Glomerular endothelial cell (primary cell): ENCODE measurements at regions not wholly inside any gene's neighbourhood (a gene's known extent, or its start where the extent isn't known, plus 50 kb on each side); places are given as distances from the start of the nearest gene placed in this dataset.
A peak's percentile ranks its signal among the peaks of the same experiment; 100 is the strongest.

Experiments
- DNase-seq: peaks from one replicate; pipeline ENCODE4 v3.0.0-alpha.2; 2011; ENCODE audit warnings: low read depth, low spot score; ENCODE audit errors: extremely low read depth

GRCh38 chr3:24963762-24964625 lies 464.1 kb upstream of the RARB start:
- peak; percentile 14 for DNase-seq

GRCh38 chr3:24965706-24966385 lies 462.2 kb upstream of the RARB start:
- DNase-seq, result no peak

- no peak for DNase-seq
These were observed 460.0 kb upstream of the RARB start for GRCh38 chr3:24968036-24968435.

- no peak for DNase-seq
These were observed 455.6 kb upstream of the RARB start for GRCh38 chr3:24972491-24972890.

GRCh38 chr3:24981309-24981708 lies 446.8 kb upstream of the RARB start:
- no peak for DNase-seq

- DNase-seq, result no peak
These were observed 446.1 kb upstream of the RARB start for GRCh38 chr3:24981924-24982323.

- no peak for DNase-seq
These were observed 442.4 kb upstream of the RARB start for GRCh38 chr3:24985668-24986067.

GRCh38 chr3:24986612-24987011 lies 441.5 kb upstream of the RARB start:
- no peak for DNase-seq

- DNase-seq, result no peak
These were observed 428.7 kb upstream of the RARB start for GRCh38 chr3:24999357-24999756.

- no peak for DNase-seq
These were observed 427.0 kb upstream of the RARB start for GRCh38 chr3:25000971-25001591.

GRCh38 chr3:25002052-25002451 lies 426.0 kb upstream of the RARB start:
- DNase-seq, result no peak

- DNase-seq, result no peak
These were observed 419.9 kb upstream of the RARB start for GRCh38 chr3:25007974-25008658.

- DNase-seq, result no peak
These were observed 418.4 kb upstream of the RARB start for GRCh38 chr3:25009665-25010064.

GRCh38 chr3:25015599-25015998 lies 412.5 kb upstream of the RARB start:
- no peak for DNase-seq

GRCh38 chr3:25018909-25019308 lies 409.2 kb upstream of the RARB start:
- no peak for DNase-seq

GRCh38 chr3:25019506-25019905 lies 408.6 kb upstream of the RARB start:
- DNase-seq, result no peak

GRCh38 chr3:25021816-25022215 lies 406.2 kb upstream of the RARB start:
- DNase-seq, result no peak

- DNase-seq, result no peak
These were observed 404.2 kb upstream of the RARB start for GRCh38 chr3:25023876-25024275.

- DNase-seq, result no peak
These were observed 402.8 kb upstream of the RARB start for GRCh38 chr3:25025236-25025635.

GRCh38 chr3:25027650-25028049 lies 400.4 kb upstream of the RARB start:
- no peak for DNase-seq

GRCh38 chr3:25029820-25030219 lies 398.2 kb upstream of the RARB start:
- DNase-seq, result no peak
